Prostate gland (tissue), 2 donors: ENCODE measurements at regions not wholly inside any gene's neighbourhood (a gene's known extent, or its start where the extent isn't known, plus 50 kb on each side); places are given as distances from the start of the nearest gene placed in this dataset.
"Not testable (repeated sequence)": the region's sequence is repeated elsewhere in the genome, so short reads cannot be mapped to it uniquely, and the experiment has no call there.

ENCODE experiments used
- CTCF ChIP-seq, 4 experiments: fragments of 200-600 bp in 2 of 4; fragments of 450-650 bp in 2 of 4; sonication (generic) in 2 of 4; IDR thresholded peaks; 1 replicate in 3 of 4; 2 replicates in 1 of 4; pipeline ENCODE4 v1.5.1; 2016 to 2019; ENCODE audit warnings: antibody characterized with exemption in 4 of 4, mild to moderate bottlenecking in 2 of 4, moderate library complexity in 2 of 4
- POLR2A ChIP-seq: fragments of 450-650 bp; IDR thresholded peaks from one replicate; pipeline ENCODE4 v1.6.1; 2016; ENCODE audit warnings: antibody characterized with exemption, mild to moderate bottlenecking
- POLR2AphosphoS5 ChIP-seq: sonication (generic); formaldehyde crosslinking; IDR thresholded peaks from one replicate; pipeline ENCODE4 v1.6.1; 2017; ENCODE audit warnings: antibody characterized with exemption

GRCh38 chr9:97222393-97222792 is 85.1 kb upstream of the CCDC180 start:
- not testable (repeated sequence) for TF ChIP-seq CTCF (IDR thresholded peaks at IDR 0.05); POLR2AphosphoS5; POLR2A
